ENCODE measurements at regions not wholly inside any gene's neighbourhood (a gene's known extent, or its start where the extent isn't known, plus 50 kb on each side); places are given as distances from the start of the nearest gene placed in this dataset.

GRCh38 chrX:139025816-139026215 lies 314.3 kb upstream of the FGF13 start:
- TF ChIP-seq, protein P1, sequence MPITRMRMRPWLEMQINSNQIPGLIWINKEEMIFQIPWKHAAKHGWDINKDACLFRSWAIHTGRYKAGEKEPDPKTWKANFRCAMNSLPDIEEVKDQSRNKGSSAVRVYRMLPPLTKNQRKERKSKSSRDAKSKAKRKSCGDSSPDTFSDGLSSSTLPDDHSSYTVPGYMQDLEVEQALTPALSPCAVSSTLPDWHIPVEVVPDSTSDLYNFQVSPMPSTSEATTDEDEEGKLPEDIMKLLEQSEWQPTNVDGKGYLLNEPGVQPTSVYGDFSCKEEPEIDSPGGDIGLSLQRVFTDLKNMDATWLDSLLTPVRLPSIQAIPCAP (CRISPR knock-in tag; IDR thresholded peaks at IDR 0.05): no peak
- TF ChIP-seq TP53 (CRISPR knock-in tag; IDR thresholded peaks at IDR 0.05): no peak
- no peak for TF ChIP-seq NFYB (CRISPR knock-in tag; conservative IDR thresholded peaks at IDR 0.05; ENCODE audit: low read depth)
- no peak for TF ChIP-seq FOXP1 (CRISPR knock-in tag; IDR thresholded peaks at IDR 0.05; ENCODE audit: borderline replicate concordance)

All from WTC11 (cell line).